ENCODE measurements at regions not wholly inside any gene's neighbourhood (a gene's known extent, or its start where the extent isn't known, plus 50 kb on each side); places are given as distances from the start of the nearest gene placed in this dataset.
A peak's percentile ranks its signal among the peaks of the same experiment; 100 is the strongest.

DNA sequence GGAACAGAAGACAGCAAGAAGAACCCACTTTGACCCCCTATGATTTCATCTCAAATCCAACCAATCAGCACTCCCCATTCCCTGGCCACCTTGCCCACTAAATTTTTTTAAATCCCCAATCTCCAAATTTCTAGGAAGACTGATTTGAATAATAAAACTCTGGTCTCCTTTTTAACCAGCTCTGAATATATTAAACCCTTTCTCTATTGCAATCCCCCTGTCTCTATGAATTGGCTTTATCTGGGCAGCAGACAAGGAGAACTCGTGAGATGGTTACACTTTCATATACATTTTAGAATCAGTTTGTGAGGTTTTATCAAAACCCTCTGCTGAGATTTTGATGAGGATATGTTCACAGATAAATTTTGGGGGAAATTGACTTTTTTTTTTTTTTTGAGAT lies 90.3 kb upstream of the TRIM24 start:
- Mint-ChIP-seq H3K9me3 (ENCODE audit: unreplicated experiment) (peaks cover 13% of the 10 kb centered on the region), H3K27ac (ENCODE audit: unreplicated experiment) (no peak overlapping the region), H3K4me1 (ENCODE audit: unreplicated experiment) (no peaks in the 10 kb centered on the region), H3K27me3 (ENCODE audit: unreplicated experiment) (no peaks in the 10 kb centered on the region), H3K4me3 (ENCODE audit: unreplicated experiment) (no peak overlapping the region), H3K36me3 (ENCODE audit: unreplicated experiment) (no peaks in the 10 kb centered on the region)
- no peak for DNase-seq (ENCODE audit: extremely low spot score, unreplicated experiment)
- TF ChIP-seq, protein P1, sequence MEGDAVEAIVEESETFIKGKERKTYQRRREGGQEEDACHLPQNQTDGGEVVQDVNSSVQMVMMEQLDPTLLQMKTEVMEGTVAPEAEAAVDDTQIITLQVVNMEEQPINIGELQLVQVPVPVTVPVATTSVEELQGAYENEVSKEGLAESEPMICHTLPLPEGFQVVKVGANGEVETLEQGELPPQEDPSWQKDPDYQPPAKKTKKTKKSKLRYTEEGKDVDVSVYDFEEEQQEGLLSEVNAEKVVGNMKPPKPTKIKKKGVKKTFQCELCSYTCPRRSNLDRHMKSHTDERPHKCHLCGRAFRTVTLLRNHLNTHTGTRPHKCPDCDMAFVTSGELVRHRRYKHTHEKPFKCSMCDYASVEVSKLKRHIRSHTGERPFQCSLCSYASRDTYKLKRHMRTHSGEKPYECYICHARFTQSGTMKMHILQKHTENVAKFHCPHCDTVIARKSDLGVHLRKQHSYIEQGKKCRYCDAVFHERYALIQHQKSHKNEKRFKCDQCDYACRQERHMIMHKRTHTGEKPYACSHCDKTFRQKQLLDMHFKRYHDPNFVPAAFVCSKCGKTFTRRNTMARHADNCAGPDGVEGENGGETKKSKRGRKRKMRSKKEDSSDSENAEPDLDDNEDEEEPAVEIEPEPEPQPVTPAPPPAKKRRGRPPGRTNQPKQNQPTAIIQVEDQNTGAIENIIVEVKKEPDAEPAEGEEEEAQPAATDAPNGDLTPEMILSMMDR (IDR thresholded peaks at IDR 0.05) = no peak

DNA sequence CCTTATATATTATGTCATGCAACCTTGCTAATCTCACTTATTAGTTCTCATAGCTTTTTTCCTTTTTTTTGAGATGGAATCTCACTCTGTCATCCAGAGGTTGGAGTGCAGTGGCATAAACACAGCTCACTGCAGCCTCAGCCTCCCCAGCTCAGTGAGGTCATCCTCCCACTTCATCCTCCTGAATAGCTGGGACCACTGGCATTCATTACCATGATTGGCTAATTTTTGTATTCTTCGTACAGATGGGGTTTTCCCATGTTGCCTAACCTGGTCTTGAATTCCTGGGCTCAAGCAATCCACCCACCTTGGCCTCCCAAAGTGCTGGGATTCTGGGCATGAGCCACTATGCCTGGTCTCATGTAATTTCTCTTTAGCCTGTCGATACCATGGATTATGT lies 89.1 kb upstream of the TRIM24 start:
- no peaks in the 10 kb centered on the region for H3K27me3 Mint-ChIP-seq (ENCODE audit: unreplicated experiment)
- no peak overlapping the region for H3K27ac Mint-ChIP-seq (ENCODE audit: unreplicated experiment)
- no peak overlapping the region for H3K4me3 Mint-ChIP-seq (ENCODE audit: unreplicated experiment)
- TF ChIP-seq, protein P1 (IDR thresholded peaks at IDR 0.05) = no peak
- no peaks in the 10 kb centered on the region for H3K4me1 Mint-ChIP-seq (ENCODE audit: unreplicated experiment)
- no peak for DNase-seq (ENCODE audit: extremely low spot score, unreplicated experiment)
- H3K36me3 Mint-ChIP-seq (ENCODE audit: unreplicated experiment) = no peaks in the 10 kb centered on the region
- peaks cover 13% of the 10 kb centered on the region for H3K9me3 Mint-ChIP-seq (ENCODE audit: unreplicated experiment)

DNA sequence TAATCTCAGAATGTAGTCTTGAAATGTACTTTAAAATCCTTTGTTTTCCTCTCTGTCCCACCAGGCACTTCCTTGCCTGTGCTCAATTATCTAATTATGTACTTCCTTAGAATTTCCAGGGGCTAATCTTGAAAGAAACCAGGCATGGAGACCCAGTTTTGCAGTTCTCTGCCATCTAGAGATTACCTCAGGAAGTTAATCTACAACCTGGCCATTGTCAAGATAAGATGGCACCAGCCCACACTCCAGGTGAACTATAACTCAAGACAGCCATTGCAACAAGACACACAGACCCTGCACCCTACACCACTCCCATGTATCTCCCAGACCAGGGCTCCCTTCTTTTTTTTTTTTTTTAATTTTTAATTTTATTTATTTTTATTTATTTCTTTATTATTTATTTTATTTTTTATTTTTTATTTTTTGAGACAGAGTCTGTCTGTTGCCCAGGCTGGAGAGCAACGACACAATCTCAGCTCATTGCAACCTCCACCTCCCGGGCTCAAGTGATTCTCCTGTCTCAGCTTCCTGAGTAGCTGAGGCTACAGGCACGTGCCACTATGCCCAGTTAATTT lies 85.9 kb upstream of the TRIM24 start:
- TF ChIP-seq, protein P1 (IDR thresholded peaks at IDR 0.05) = no peak
- Mint-ChIP-seq H3K36me3 (ENCODE audit: unreplicated experiment) (no peaks in the 10 kb centered on the region), H3K27ac (ENCODE audit: unreplicated experiment) (no peak overlapping the region), H3K9me3 (ENCODE audit: unreplicated experiment) (peaks cover 15% of the 10 kb centered on the region), H3K4me1 (ENCODE audit: unreplicated experiment) (no peaks in the 10 kb centered on the region), H3K4me3 (ENCODE audit: unreplicated experiment) (no peak overlapping the region), H3K27me3 (ENCODE audit: unreplicated experiment) (peaks cover 2% of the 10 kb centered on the region)
- DNase-seq (ENCODE audit: extremely low spot score, unreplicated experiment) = no peak

DNA sequence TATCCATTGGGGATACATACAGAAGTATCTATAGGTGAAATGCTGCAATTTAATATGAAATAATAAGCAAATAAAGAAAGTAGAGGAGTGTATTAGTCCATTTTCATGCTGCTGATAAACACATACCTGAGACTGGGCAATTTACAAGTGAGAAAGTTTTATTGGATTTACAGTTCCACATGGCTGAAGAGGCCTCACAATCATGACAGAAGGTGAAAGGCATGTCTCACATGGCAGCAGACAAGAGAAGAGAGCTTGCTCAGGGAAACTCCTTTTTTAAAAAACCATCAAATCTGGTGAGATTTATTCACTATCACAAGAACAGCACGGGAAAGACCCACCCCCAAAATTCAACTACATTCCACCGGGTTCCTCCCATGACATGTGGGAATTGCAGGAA lies 82.8 kb upstream of the TRIM24 start:
- H3K36me3 Mint-ChIP-seq (ENCODE audit: unreplicated experiment) = no peaks in the 10 kb centered on the region
- DNase-seq (ENCODE audit: extremely low spot score, unreplicated experiment) = peak; percentile 2
- TF ChIP-seq, protein P1 (IDR thresholded peaks at IDR 0.05) = no peak
- H3K27me3 Mint-ChIP-seq (ENCODE audit: unreplicated experiment) = peaks cover 2% of the 10 kb centered on the region
- no peak overlapping the region for H3K27ac Mint-ChIP-seq (ENCODE audit: unreplicated experiment)
- no peaks in the 10 kb centered on the region for H3K4me1 Mint-ChIP-seq (ENCODE audit: unreplicated experiment)
- H3K9me3 Mint-ChIP-seq (ENCODE audit: unreplicated experiment) = peaks cover 4% of the 10 kb centered on the region
- H3K4me3 Mint-ChIP-seq (ENCODE audit: unreplicated experiment) = no peak overlapping the region

DNA sequence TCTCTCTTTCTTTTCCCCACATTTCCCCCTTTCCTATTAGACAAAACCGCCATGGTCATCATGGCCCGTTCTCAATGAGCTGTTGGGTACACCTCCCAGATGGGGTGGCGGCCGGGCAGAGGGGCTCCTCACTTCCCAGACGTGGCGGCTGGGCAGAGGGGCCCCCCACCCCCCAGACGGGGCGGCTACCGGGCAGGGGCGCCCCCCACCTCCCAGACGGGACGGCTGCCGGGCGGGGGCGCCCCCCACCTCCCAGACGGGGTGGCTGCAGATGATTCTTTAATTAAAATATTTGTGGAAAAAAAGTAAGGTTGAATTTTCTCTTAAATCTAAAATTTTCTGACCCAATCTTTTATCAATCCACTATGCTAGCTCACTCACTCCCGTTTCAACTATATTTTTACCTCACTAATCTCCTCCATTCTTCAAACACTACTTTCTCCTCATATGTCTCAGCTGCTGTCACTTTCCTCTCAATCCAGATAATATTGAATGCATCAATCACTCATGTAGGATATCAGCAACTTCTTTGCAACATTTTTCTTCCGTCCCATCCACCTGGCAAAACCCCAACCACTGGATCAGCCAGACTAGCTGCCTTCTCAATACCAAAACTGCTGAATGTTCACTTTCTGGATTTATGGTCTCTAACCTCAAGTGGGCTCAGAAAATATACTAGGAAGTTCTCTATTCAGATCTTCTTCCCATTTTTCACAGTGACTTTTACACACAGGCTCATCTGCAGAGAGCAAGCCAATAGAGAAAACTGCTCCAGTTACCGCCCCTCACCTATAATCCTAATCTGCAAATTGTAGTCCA lies 81.1 kb upstream of the TRIM24 start:
- Mint-ChIP-seq H3K9me3 (ENCODE audit: unreplicated experiment) (peaks cover 4% of the 10 kb centered on the region), H3K27ac (ENCODE audit: unreplicated experiment) (no peak overlapping the region), H3K36me3 (ENCODE audit: unreplicated experiment) (no peaks in the 10 kb centered on the region), H3K27me3 (ENCODE audit: unreplicated experiment) (peaks cover 2% of the 10 kb centered on the region), H3K4me3 (ENCODE audit: unreplicated experiment) (no peak overlapping the region), H3K4me1 (ENCODE audit: unreplicated experiment) (peaks cover 6% of the 10 kb centered on the region)
- TF ChIP-seq, protein P1 (IDR thresholded peaks at IDR 0.05) = no peak
- no peak for DNase-seq (ENCODE audit: extremely low spot score, unreplicated experiment)
